ENCODE measurements at regions not wholly inside any gene's neighbourhood (a gene's known extent, or its start where the extent isn't known, plus 50 kb on each side); places are given as distances from the start of the nearest gene placed in this dataset.

DNA sequence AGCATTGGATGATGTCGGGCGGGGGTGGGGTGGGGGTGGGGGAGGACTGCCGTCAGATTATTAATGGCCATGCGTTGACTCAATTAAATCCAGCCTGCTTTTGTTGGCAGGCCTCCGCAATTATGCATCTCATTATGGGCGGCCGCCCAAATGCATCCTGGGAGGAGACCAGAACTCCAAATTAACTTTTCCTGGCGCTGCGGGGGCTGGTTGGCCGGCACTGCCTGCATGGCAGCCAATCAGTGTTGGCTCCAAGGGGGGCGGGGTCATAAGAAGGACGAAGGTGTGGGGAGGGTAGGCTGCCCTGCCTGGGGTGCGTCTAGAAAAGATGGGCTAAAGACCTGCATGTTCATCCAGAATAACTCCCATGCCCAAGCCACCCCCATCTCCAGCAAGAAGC, 83.9 kb upstream of the PAX2 start:
- TF ChIP-seq POLR2AphosphoS5 (IDR thresholded peaks at IDR 0.05) = no peak
- TF ChIP-seq, protein P1, sequence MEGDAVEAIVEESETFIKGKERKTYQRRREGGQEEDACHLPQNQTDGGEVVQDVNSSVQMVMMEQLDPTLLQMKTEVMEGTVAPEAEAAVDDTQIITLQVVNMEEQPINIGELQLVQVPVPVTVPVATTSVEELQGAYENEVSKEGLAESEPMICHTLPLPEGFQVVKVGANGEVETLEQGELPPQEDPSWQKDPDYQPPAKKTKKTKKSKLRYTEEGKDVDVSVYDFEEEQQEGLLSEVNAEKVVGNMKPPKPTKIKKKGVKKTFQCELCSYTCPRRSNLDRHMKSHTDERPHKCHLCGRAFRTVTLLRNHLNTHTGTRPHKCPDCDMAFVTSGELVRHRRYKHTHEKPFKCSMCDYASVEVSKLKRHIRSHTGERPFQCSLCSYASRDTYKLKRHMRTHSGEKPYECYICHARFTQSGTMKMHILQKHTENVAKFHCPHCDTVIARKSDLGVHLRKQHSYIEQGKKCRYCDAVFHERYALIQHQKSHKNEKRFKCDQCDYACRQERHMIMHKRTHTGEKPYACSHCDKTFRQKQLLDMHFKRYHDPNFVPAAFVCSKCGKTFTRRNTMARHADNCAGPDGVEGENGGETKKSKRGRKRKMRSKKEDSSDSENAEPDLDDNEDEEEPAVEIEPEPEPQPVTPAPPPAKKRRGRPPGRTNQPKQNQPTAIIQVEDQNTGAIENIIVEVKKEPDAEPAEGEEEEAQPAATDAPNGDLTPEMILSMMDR (IDR thresholded peaks at IDR 0.05) = no peak
